Breast epithelium (tissue), 3 donors: ENCODE measurements at regions not wholly inside any gene's neighbourhood (a gene's known extent, or its start where the extent isn't known, plus 50 kb on each side); places are given as distances from the start of the nearest gene placed in this dataset.

Experiments
- CTCF ChIP-seq, 3 donors: fragments of 450-650 bp; IDR thresholded peaks; one replicate each; pipeline ENCODE4 v1.5.1; 2016 to 2017; ENCODE audit warnings: antibody characterized with exemption in 3 of 3, mild to moderate bottlenecking in 3 of 3, moderate library complexity in 3 of 3
- POLR2A ChIP-seq: fragments of 450-650 bp; IDR thresholded peaks from one replicate; pipeline ENCODE4 v1.6.1; 2016; ENCODE audit warnings: antibody characterized with exemption, mild to moderate bottlenecking, moderate library complexity

- TF ChIP-seq CTCF (IDR thresholded peaks at IDR 0.05) (no peak), POLR2A (no peak)
These were observed 53.3 kb upstream of the EYS start for GRCh38 chr6:65760285-65760684.
